ENCODE measurements at regions not wholly inside any gene's neighbourhood (a gene's known extent, or its start where the extent isn't known, plus 50 kb on each side); places are given as distances from the start of the nearest gene placed in this dataset.

DNA sequence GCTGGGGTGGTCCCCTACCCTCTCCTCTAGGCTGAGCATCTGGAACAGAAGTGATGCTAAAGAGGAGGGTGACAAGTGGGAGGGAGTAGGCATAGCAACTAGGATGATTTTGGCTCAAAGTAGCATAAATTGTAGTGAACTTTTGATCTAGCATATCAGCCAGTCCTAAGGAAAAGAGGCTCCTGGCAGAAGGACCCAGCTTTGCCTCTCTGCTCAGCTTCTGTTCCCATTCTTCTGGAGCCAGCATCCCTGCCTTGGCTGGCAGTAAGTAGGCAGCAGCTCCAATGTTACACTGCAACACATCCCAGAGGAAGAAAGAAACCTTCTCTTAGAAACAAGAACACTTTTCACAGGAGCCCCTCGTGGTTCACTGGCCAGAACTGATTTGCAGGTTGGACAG lies 487.0 kb downstream of the MTRR start:
- TF ChIP-seq CTCF (IDR thresholded peaks at IDR 0.05; ENCODE audit: insufficient read depth, low read length, poor library complexity, severe bottlenecking): no peak
- no peak for TF ChIP-seq EZH2phosphoT487 (conservative IDR thresholded peaks at IDR 0.05; ENCODE audit: low read length)
